HG03354 (cell line): ENCODE measurements at regions not wholly inside any gene's neighbourhood (a gene's known extent, or its start where the extent isn't known, plus 50 kb on each side); places are given as distances from the start of the nearest gene placed in this dataset.

ENCODE experiments used
- ATAC-seq: cut with Tn5 transposase; IDR thresholded peaks from one replicate; pipeline ENCODE4 v1.9.1; 2021; ENCODE audit warnings: mild to moderate bottlenecking; ENCODE audit not compliant: unreplicated experiment, poor library complexity, severe bottlenecking

- ATAC-seq: no peak
Measured at GRCh38 chr6:53974941-53975340, 136.3 kb upstream of the MLIP start.

DNA sequence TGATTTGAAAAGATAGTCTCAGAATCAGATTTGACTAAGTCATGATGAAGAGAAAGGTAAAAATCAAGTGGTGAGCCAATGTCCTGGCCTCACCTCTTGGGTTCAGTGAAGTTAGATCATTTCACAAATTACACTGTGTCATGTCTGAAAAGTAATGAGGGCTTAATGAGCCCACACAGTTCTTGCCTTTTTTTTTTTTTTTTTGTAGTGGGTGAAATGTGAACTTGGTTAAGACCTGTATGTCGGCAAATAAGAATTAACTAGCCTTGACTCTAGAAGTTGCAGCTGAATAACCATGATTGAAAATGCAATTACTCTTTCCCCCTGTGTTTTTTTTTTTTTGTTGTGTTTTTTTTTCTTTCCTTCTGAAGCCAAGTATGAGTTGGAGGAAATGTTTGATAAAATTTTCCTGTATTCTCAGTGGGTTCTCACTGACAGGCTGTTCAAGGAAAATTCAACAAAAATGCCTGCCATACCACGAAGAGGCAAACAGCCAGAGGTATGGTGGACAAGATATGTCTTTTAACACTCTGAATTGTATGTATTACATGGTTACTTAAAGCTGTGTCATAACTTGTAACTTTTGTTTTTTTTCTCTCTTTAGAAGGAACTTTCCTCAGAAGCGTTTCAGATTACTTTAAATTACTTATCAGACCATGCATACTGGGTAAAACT, 135.2 kb upstream of the MLIP start:
- no peak for ATAC-seq

DNA sequence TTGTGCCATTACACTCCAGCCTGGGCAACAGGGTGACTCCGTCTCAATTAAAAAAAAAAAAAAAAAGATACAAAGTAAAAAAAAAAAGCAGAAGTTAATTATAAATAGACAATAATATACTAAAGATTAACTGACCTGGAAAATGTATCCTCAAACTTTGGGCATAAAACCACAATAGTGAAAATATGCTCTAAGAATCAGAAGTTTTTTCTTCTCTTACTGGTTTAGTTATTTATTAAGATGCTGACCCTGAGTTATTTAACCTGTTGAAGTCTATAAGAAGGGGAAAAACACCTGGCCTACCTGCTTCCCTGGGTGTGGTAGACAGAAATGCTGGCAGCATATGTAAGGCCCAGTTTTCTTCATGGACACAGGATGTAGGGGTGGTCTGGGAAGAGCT, 133.7 kb upstream of the MLIP start:
- ATAC-seq: no peak

DNA sequence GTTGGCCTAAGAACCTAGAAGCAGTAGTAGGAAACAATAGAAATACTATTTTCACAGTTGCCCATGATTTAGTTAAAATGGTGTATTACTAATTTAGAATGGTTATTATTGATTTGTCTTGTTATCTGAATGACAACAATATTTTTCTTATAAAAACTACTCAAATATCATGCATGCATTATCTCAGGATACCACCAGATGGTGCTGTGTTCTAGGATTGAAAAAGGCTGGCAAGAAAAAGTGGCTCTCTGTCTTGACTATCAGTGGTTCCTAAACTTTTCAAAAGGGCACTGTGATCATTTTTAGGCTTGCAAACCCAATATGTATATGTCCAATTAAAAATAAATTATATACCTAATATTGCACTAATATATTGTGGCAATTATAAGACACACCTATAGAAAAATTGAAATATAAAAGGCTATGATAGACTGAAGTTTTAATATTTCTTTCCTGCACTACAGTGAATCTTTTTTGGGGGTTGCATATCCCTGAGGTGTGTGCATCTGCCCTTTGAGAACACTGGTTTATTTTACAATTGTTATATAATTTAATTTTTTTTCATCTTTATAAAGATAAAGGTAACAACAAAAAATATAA, 131.7 kb upstream of the MLIP start:
- peak; percentile 60 for ATAC-seq

DNA sequence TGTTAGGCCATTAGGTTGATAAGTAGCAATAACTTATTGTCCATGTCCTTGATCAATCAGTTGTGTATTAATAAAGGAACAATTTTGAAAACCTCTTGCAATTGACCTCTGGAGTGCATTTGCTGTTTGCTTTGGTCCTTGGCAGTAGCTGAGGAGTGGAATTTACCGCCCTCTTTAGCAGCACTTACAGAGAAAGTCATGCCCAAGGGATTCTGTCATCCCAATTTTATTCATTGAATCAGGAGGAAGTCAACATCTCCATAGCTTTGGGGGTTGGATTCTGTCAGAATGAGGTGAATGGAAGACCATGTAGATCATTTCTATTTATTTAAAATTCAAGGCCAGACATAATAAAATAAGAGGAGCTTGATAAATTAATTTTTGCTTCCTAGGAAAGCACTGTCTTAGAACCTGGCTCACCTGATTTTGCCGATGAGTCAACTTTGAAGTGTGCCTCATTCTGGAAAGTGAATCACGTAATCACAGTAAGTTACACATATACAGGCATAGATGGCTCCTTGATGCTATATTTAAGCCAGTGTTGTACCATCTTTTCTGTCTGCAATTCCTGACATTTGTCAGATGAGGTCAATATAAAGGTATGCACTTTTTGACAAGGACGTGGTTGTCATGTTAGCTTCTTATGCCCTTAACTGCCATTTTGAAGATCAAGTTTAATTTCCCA, 128.7 kb upstream of the MLIP start:
- no peak for ATAC-seq

DNA sequence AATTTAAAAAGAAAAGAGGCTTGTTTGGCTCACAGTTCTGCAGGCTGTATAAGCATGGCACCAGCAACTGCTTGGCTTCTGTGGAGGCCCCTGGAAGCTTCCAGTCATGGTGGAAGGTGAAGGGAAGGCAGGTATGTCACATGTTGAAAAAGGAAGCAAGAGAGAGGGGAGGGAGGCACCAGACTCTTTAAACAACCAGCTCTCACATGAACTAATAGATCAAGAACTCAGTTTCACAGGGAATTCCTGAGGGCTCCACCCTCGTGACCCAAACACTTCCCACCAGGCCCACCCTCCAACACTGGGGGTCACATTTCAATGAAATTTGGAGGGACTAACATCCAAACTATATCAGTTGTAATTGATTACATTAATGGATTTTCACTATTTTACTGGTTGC, 127.9 kb upstream of the MLIP start:
- no peak for ATAC-seq

DNA sequence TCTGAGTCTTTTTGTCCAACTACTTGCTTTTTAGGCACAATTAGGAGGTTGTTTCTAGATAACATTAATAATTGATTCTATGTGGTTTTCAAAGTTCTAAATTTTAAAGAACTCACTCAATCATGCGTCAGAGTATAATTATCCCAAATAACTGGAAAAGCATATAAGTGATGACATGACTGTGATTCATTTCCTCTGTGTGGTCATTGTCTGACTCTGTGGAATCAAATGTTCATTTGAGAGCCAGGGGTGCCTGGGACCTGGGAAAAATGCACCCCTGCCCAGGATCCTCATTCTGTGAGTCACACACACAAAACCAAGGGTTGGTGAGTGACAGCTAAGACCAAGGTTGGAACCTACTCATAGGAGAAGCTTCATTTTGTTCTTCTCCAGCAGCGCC, 127.1 kb upstream of the MLIP start:
- no peak for ATAC-seq

DNA sequence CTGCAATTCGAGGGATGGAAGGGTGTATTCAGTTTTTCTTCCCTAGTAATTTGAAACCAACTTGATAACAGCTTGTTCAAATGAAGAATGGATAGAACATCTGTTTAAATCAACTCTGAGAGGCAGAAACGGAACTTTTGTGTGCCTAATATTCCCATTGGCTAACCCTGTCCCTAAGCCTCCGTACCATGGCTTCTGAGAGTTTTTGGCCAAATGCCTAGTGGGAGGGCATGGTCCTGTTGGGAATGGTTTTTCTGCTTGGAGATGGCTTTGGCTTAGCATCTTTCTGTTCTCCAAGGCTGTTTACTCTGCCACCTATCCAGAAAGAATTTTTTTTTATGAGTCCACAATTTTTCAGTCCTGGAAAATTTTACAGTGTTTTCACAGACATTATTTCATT, 126.7 kb upstream of the MLIP start:
- ATAC-seq: no peak

DNA sequence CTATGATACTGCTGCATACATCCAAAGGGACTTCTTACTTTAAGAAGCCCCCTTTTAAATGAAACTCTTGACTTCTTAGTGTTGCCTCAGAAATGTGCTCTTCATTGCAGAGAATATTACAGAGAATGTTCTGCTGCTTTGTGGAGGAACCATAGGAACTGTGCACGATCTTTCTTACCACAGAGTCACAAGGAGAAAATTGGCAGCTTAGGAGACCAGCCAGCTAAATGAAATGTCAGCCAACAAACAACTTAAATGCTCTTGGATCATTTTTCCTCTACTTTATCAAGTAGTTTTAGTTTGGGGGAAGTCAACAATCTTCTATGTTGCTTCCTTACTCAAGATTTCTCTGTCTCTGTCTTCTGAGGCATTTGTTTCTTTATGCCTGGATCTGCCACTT, 125.9 kb upstream of the MLIP start:
- no peak for ATAC-seq

DNA sequence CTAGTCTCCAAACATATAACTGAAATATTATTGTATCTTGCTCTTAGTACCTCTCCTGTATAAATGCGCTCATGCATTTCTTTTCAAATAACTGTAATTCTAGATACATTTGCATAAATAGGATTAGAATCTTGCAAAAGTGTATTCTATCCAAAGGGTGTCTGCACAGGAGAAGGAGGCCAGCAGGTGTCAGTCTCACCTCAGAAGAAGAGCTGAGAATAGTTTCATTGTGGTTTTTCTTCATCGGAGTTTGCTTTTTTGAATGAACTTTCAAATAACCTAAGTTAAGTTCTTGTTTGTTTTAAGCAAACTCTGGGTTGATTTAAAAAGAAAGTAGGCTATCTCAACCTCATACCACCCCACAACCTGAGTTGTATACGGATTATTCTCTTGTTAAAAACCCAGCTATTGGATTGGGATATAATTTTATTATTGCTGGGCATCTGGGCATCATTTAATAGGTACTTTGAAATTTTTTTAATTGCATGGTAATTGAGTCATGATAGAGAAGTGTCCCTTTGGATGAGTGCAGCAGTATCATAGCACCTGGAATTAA, 125.0 kb upstream of the MLIP start:
- peak; percentile 76 for ATAC-seq

- ATAC-seq: no peak
Measured at GRCh38 chr6:53986721-53987521, 124.3 kb upstream of the MLIP start.

GRCh38 chr6:53987522-53987888, 123.7 kb upstream of the MLIP start:
- ATAC-seq: no peak

DNA sequence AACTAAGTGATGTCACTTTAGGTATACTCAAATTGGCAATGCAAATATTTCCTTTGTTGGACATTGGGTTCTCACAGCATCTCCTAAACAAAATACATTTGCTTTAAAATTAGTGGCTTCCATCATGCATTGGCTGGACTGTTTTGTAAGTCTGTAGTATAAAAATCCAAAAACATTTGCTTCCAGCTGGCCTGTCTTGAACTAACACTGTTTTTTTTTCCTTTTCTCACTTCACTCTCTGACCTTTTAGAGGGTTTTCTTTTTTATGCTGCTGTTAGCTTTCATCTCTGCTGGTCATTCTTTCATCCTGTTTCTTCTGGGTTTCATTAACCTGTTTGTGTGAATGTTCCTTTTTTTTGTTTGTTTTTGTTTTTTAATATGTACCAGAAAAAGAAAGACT, 121.7 kb upstream of the MLIP start:
- no peak for ATAC-seq

- no peak for ATAC-seq
Measured at GRCh38 chr6:53992522-53992921, 118.7 kb upstream of the MLIP start.

DNA sequence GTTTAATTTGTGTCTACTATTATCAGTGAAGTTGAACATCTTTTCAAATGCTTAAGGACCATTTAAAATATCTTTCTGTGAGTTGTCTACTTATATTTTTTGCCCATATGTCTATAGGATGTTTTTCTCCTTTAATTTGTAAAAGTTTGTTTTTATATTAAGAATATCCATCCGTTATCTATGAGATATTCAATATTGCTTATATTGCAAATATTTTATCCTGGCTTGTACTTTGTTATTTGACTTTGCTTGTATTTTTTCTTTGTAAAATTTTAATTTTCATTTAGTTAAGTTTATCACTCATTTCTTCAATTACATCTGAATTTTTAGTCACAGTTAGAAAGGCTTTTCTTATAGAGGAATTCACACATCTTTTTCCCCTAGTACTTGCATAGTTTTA, 117.0 kb upstream of the MLIP start:
- no peak for ATAC-seq

DNA sequence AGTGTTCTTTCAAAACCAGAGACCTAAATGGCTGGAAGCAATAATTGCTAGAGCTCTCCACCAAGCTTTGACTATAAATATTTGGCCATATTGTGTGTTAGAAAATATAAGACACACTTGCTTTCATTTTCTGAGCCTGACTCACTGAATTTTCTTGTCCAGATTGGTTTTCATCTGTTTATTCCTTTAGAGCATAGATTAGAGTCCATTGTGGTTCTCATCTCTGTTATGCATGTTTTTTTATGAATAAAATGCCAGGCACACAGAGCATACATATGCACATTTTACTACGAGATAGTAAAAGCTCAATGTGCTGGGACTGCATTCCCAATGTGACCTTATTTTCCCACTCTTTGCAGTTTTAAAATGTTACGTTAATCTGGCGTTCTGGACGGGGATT, 115.3 kb upstream of the MLIP start:
- no peak for ATAC-seq

DNA sequence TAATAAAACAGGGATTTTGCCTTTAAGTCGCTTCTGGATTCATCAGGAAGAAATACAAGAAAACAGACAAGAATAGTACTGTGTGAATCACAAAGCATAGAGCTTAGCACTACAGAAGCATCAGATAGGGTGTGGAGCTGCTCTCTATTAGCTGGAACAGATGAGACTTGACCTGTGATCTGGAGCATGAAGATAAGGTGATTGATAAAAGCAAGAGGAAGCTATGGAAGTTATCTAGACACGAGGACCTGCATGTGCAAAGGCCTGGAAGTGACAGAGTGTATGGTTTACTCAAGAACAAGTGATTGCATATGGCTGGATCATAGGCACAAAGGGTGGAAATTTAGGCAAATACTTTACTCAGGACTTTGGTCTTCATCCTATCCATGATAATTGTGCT, 112.9 kb upstream of the MLIP start:
- no peak for ATAC-seq

DNA sequence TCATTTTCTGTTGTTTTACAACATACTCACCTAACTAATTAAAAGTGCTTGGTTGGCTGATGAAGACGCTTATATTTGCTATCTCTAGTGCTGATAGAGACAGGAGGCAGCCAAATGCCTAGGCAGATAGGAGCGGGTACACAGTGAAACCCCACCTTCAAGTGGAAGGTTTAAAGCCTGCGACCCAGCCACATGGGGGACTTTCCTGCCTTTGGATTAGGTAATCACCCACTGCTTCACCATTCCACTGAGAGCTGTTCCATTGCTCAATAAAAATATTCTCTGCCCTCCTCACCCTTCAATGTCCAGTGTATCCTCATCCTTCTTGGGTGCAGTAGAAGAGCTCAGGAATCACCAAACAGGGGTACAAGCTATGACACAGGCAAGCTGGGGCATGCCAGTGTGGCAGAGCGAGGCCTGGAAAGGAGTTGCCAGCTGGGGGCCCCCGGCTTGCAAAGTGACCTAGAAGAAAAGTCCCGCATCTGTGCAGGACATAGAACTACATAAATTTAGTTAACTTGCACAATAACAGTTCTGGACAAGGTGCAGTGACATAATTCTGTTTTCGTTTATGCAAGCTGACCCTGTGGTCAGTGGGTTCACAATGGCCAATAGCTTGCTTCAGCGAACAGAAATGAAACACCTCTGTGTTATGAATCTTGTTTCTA, 112.0 kb upstream of the MLIP start:
- ATAC-seq: no peak

DNA sequence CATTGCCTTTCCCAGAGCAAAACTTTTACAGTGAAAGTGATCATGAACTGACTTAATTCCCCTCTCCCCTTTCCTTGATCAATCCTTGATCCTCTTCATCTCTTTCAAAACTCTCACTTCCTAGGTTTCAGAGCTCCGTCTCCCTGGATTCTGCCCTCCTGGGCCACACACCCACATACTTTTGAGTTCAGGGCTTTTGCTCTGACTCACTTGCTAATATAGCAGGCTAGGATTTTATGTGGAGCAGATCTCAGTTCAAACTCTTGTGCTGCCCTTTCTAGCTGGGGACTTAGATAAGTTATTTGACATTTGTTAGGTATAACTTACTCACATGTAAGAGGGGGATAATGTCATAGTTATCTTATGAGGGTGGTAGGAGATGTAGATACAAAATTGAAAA, 109.1 kb upstream of the MLIP start:
- no peak for ATAC-seq

DNA sequence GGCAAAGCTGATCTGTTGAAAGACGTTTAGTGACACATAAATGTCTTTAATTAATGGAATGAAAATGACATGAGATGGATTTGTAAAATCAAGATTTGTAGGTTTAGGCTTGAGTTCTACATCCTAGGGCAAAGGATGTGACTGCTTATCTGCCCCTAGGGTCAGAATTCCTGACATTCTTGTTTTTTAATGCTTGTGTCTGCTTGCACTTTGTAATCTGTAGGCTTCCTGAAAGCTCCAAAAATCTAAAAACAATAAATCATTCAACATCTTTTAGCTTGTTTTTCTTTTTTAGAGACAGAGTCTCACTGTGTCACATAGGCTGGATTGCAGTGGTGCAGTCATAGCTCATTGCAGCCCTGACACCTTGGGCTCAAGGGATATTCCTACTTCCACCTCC, 107.9 kb upstream of the MLIP start:
- ATAC-seq: no peak
